ENCODE measurements at regions not wholly inside any gene's neighbourhood (a gene's known extent, or its start where the extent isn't known, plus 50 kb on each side); places are given as distances from the start of the nearest gene placed in this dataset.
A peak's percentile ranks its signal among the peaks of the same experiment; 100 is the strongest.

DNA sequence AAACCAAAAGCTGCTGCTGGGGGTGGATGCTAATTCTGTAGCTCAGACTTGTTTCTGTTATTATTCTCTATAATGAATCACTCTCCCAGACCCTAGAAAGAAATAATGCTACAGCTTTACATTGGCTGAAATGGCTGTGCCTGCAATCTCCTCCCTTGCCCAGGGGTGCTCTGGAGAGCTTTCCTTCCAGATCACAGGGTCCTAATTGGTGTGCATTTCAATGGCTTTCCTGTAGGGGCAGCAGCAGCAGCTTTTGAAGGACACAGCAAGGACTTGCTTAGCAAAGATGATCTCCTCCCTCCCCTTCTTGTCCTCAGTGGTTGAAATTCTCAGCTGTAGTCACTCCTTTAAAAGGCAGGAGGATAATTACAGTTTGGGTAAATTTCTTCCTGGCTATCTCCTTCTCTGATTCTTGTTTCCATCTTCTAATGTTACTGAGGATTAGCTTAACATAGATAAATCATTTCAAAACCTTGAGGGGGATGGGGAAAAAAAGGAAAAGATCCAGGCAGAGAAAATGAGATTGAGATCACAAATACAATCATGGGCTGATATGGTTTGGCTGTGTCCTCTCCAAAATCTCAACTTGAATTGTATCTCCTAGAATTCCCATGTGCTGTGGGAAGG, 120.2 kb upstream of the CTTNBP2 start:
- Histone ChIP-seq H4K20me1 (ENCODE audit: insufficient read depth) (no peaks in the 10 kb centered on the region), H3K9ac (ENCODE audit: low read length) (no peak overlapping the region), H3K79me2 (replicated peaks; ENCODE audit: insufficient read depth, low read length) (no peaks in the 10 kb centered on the region), H3K9me3 (ENCODE audit: low read length) (no peaks in the 10 kb centered on the region), H3K27me3 (ENCODE audit: insufficient read depth, low read depth, low read length) (no peaks in the 10 kb centered on the region), H3F3A (ENCODE audit: insufficient read depth, low read length, poor library complexity, severe bottlenecking) (no peaks in the 10 kb centered on the region), H3K9me2 (ENCODE audit: insufficient read depth, low read length) (no peaks in the 10 kb centered on the region), H3K4me2 (ENCODE audit: low read length) (peak overlapping the region; percentile 18), H3K36me3 (ENCODE audit: insufficient read depth, low read length) (no peaks in the 10 kb centered on the region), H2AFZ (ENCODE audit: low read depth, low read length) (no peak overlapping the region), H3K27ac (ENCODE audit: low read length) (peak overlapping the region; percentile 51), H3K4me3 (ENCODE audit: low read length) (peak overlapping the region; percentile 22)
- peak; percentile 62 for TF ChIP-seq RAD21 (conservative IDR thresholded peaks at IDR 0.05)
- TF ChIP-seq SMC3 (conservative IDR thresholded peaks at IDR 0.05; ENCODE audit: poor library complexity) = peak; percentile 46
- TF ChIP-seq, protein P1, sequence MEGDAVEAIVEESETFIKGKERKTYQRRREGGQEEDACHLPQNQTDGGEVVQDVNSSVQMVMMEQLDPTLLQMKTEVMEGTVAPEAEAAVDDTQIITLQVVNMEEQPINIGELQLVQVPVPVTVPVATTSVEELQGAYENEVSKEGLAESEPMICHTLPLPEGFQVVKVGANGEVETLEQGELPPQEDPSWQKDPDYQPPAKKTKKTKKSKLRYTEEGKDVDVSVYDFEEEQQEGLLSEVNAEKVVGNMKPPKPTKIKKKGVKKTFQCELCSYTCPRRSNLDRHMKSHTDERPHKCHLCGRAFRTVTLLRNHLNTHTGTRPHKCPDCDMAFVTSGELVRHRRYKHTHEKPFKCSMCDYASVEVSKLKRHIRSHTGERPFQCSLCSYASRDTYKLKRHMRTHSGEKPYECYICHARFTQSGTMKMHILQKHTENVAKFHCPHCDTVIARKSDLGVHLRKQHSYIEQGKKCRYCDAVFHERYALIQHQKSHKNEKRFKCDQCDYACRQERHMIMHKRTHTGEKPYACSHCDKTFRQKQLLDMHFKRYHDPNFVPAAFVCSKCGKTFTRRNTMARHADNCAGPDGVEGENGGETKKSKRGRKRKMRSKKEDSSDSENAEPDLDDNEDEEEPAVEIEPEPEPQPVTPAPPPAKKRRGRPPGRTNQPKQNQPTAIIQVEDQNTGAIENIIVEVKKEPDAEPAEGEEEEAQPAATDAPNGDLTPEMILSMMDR (IDR thresholded peaks at IDR 0.05; ENCODE audit: poor library complexity, severe bottlenecking) = peak; percentile 76
- no peak for TF ChIP-seq POLR2AphosphoS5 (IDR thresholded peaks at IDR 0.05)

DNA sequence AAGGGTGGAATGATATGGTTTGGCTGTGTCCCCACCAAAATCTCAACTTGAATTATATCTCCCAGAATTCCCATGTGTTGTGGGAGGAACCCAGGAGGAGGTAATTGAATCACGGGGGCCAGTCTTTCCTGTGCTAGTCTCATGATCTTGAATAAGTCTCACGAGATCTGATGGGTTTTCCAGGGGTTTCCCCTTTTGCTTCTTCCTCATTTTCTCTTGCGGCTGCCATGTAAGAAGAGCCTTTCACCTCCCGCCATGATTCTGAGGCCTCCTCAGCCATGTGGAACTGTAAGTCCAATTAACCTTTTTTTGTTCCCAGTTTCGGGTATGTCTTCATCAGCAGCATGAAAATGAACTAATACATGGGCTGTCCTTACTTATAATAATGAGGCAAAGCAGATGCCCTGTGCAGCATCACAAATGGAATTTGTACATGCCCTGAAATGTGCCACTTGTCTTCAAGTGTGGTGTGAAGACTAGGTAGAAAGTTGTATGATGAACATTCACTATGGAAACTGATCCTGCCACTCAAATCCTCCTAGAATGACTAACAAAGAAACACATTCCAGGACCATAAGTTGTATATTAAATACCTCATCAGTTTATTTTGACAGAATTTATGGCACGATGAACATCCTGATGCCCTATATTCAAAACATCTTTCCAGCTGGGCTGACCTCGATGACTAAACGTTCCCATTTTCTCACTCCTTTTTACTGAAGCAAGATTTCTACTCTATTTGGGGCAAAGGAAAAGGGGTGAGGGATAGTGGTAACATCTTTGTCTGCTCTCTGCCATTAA, 122.8 kb upstream of the CTTNBP2 start:
- TF ChIP-seq, protein P2, sequence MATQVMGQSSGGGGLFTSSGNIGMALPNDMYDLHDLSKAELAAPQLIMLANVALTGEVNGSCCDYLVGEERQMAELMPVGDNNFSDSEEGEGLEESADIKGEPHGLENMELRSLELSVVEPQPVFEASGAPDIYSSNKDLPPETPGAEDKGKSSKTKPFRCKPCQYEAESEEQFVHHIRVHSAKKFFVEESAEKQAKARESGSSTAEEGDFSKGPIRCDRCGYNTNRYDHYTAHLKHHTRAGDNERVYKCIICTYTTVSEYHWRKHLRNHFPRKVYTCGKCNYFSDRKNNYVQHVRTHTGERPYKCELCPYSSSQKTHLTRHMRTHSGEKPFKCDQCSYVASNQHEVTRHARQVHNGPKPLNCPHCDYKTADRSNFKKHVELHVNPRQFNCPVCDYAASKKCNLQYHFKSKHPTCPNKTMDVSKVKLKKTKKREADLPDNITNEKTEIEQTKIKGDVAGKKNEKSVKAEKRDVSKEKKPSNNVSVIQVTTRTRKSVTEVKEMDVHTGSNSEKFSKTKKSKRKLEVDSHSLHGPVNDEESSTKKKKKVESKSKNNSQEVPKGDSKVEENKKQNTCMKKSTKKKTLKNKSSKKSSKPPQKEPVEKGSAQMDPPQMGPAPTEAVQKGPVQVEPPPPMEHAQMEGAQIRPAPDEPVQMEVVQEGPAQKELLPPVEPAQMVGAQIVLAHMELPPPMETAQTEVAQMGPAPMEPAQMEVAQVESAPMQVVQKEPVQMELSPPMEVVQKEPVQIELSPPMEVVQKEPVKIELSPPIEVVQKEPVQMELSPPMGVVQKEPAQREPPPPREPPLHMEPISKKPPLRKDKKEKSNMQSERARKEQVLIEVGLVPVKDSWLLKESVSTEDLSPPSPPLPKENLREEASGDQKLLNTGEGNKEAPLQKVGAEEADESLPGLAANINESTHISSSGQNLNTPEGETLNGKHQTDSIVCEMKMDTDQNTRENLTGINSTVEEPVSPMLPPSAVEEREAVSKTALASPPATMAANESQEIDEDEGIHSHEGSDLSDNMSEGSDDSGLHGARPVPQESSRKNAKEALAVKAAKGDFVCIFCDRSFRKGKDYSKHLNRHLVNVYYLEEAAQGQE (IDR thresholded peaks at IDR 0.05; ENCODE audit: borderline replicate concordance) = no peak
- TF ChIP-seq RAD21 (conservative IDR thresholded peaks at IDR 0.05) = no peak
- TF ChIP-seq EZH2 (IDR thresholded peaks at IDR 0.05; ENCODE audit: borderline replicate concordance, insufficient read depth, low read length, poor library complexity, severe bottlenecking) = no peak
- no peak overlapping the region for H3K4me3 ChIP-seq (ENCODE audit: low read length)
- no peaks in the 10 kb centered on the region for H3K27me3 ChIP-seq (ENCODE audit: insufficient read depth, low read depth, low read length)
- H3K79me2 ChIP-seq (replicated peaks; ENCODE audit: insufficient read depth, low read length) = no peaks in the 10 kb centered on the region
- no peak overlapping the region for H3K27ac ChIP-seq (ENCODE audit: low read length)
- no peak overlapping the region for H3K4me2 ChIP-seq (ENCODE audit: low read length)
- H3F3A ChIP-seq (ENCODE audit: insufficient read depth, low read length, poor library complexity, severe bottlenecking) = no peaks in the 10 kb centered on the region
- H4K20me1 ChIP-seq (ENCODE audit: insufficient read depth) = no peaks in the 10 kb centered on the region
- H3K9me2 ChIP-seq (ENCODE audit: insufficient read depth, low read length) = no peaks in the 10 kb centered on the region
- no peak overlapping the region for H2AFZ ChIP-seq (ENCODE audit: low read depth, low read length)
- H3K9ac ChIP-seq (ENCODE audit: low read length) = no peak overlapping the region
- no peaks in the 10 kb centered on the region for H3K36me3 ChIP-seq (ENCODE audit: insufficient read depth, low read length)
- no peaks in the 10 kb centered on the region for H3K9me3 ChIP-seq (ENCODE audit: low read length)

Measured in neural cell (in vitro differentiated cells).